Vagina (tissue), 2 donors: ENCODE measurements at regions not wholly inside any gene's neighbourhood (a gene's known extent, or its start where the extent isn't known, plus 50 kb on each side); places are given as distances from the start of the nearest gene placed in this dataset.

Experiments
- CTCF ChIP-seq, 3 experiments: fragments of 450-650 bp in 2 of 3; fragments of 200-600 bp in 1 of 3; sonication (generic) in 1 of 3; IDR thresholded peaks; one replicate each; pipeline ENCODE4 v1.5.1; 2017 to 2019; ENCODE audit warnings: antibody characterized with exemption in 3 of 3, mild to moderate bottlenecking in 2 of 3, moderate library complexity in 2 of 3
- POLR2AphosphoS5 ChIP-seq, 2 donors: sonication (generic); formaldehyde crosslinking; IDR thresholded peaks; one replicate each; pipeline ENCODE4 v1.9.0; 2017; ENCODE audit warnings: antibody characterized with exemption in 2 of 2, mild to moderate bottlenecking in 2 of 2, low read depth in 1 of 2; ENCODE audit not compliant: insufficient read depth in 1 of 2

GRCh38 chr20:11502671-11503070 lies 415.0 kb upstream of the BTBD3 start:
- TF ChIP-seq CTCF (IDR thresholded peaks at IDR 0.05) (no peak), POLR2AphosphoS5 (IDR thresholded peaks at IDR 0.05; ENCODE audit: insufficient read depth in 1 of 2, low read depth in 1 of 2) (no peak)
